ENCODE measurements at regions not wholly inside any gene's neighbourhood (a gene's known extent, or its start where the extent isn't known, plus 50 kb on each side); places are given as distances from the start of the nearest gene placed in this dataset.

DNA sequence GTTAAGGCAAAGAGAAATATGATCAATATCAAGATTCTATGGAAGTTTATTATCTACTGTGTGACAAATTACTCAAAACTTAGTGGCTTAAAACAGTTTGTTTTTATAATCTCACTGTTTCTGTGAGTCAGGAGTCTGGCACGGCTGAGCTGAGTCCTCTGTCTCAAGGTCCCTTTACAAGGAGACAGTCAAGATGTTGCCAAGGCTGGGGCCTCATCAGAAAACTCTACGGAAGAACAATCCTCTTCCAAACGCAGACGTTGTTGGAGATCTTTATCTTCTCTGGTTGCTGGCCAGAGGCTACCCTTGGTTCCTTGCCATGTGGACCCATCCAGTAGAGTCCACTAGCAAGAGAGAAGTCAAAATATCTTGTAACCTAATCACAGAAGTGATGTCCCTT is 100.6 kb upstream of the CCND2 start:
- TF ChIP-seq, protein P1, sequence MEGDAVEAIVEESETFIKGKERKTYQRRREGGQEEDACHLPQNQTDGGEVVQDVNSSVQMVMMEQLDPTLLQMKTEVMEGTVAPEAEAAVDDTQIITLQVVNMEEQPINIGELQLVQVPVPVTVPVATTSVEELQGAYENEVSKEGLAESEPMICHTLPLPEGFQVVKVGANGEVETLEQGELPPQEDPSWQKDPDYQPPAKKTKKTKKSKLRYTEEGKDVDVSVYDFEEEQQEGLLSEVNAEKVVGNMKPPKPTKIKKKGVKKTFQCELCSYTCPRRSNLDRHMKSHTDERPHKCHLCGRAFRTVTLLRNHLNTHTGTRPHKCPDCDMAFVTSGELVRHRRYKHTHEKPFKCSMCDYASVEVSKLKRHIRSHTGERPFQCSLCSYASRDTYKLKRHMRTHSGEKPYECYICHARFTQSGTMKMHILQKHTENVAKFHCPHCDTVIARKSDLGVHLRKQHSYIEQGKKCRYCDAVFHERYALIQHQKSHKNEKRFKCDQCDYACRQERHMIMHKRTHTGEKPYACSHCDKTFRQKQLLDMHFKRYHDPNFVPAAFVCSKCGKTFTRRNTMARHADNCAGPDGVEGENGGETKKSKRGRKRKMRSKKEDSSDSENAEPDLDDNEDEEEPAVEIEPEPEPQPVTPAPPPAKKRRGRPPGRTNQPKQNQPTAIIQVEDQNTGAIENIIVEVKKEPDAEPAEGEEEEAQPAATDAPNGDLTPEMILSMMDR (conservative IDR thresholded peaks at IDR 0.05; ENCODE audit: low read depth, low read length), result no peak
- no peak for TF ChIP-seq EZH2 (IDR thresholded peaks at IDR 0.05; ENCODE audit: borderline replicate concordance, low read depth, low read length, poor library complexity, severe bottlenecking)

Data from A673 (cell line).